Sigmoid colon (tissue), 6 donors: ENCODE measurements at regions not wholly inside any gene's neighbourhood (a gene's known extent, or its start where the extent isn't known, plus 50 kb on each side); places are given as distances from the start of the nearest gene placed in this dataset.

Source experiments
- DNase-seq: peaks from one replicate; pipeline ENCODE4 v3.0.0-alpha.2; 2019
- H3K27ac ChIP-seq, 4 donors: fragments of 200-600 bp; sonication (generic); one replicate each; pipeline ENCODE4 v1.5.1; 2016 to 2019; ENCODE audit warnings: mild to moderate bottlenecking in 1 of 4
- H3K27me3 ChIP-seq, 3 donors: fragments of 200-600 bp; sonication (generic); one replicate each; pipeline ENCODE4 v1.5.1; 2019; ENCODE audit warnings: mild to moderate bottlenecking in 1 of 3
- H3K36me3 ChIP-seq, 4 donors: fragments of 200-600 bp; sonication (generic); one replicate each; pipeline ENCODE4 v1.5.1; 2016 to 2019
- H3K4me1 ChIP-seq, 4 donors: fragments of 200-600 bp; sonication (generic); one replicate each; pipeline ENCODE4 v1.5.1; 2017 to 2019
- H3K4me3 ChIP-seq, 4 donors: fragments of 200-600 bp; sonication (generic); one replicate each; pipeline ENCODE4 v1.5.1; 2017 to 2019; ENCODE audit warnings: mild to moderate bottlenecking in 2 of 4, moderate library complexity in 1 of 4
- H3K9me3 ChIP-seq, 4 donors: fragments of 200-600 bp in 3 of 4; sonication (generic) in 3 of 4; one replicate each; pipeline versions ENCODE4 v1.5.1 to v1.6.1; 2013 to 2019
- CTCF ChIP-seq, 4 experiments: fragments of 450-650 bp in 3 of 4; fragments of 200-600 bp in 1 of 4; IDR thresholded peaks; one replicate each; pipeline ENCODE4 v1.5.1; 2016 to 2019; ENCODE audit warnings: antibody characterized with exemption in 4 of 4, mild to moderate bottlenecking in 3 of 4, moderate library complexity in 2 of 4
- EP300 ChIP-seq, 4 donors: sonication (generic); formaldehyde crosslinking; IDR thresholded peaks; one replicate each; pipeline ENCODE4 v1.6.1; 2017; ENCODE audit warnings: antibody characterized with exemption in 4 of 4
- POLR2A ChIP-seq, 2 donors: fragments of 450-650 bp; IDR thresholded peaks; one replicate each; pipeline ENCODE4 v1.6.1; 2016; ENCODE audit warnings: antibody characterized with exemption in 2 of 2, mild to moderate bottlenecking in 2 of 2, moderate library complexity in 2 of 2
- POLR2AphosphoS5 ChIP-seq, 4 donors: sonication (generic); formaldehyde crosslinking; IDR thresholded peaks; one replicate each; pipeline ENCODE4 v1.6.1; 2017; ENCODE audit warnings: antibody characterized with exemption in 4 of 4
- WGBS, 2 donors: extraction: QIAGEN DNeasy Blood & Tissue Kit; methylation state at CpG; one replicate each; pipeline ENCODE4 v1.1.7; 2013; 5-methylcytosine and 5-hydroxymethylcytosine counted together
- intact Hi-C: fragments of 100-400 bp; cut with DNase I; formaldehyde crosslinking; loops from one replicate; pipeline ENCODE4 v1.15.1; 2023
- donor health status: healthy with polysubstance abuse.
- donor health status: healthy.

GRCh38 chr20:51077686-51078060, 54.8 kb upstream of the KCNG1 start:
- H3K4me1 ChIP-seq: no peaks in the 10 kb centered on the region
- peaks cover 0 to 3% (median 0%) of the 10 kb centered on the region in 4 donors for H3K9me3 ChIP-seq
- TF ChIP-seq POLR2A (IDR thresholded peaks at IDR 0.05) (no peak), EP300 (IDR thresholded peaks at IDR 0.05) (no peak), CTCF (IDR thresholded peaks at IDR 0.05) (no peak)
- peaks cover 0 to 48% (median 0%) of the 10 kb centered on the region in 3 donors for H3K27me3 ChIP-seq
- no peak for DNase-seq
- WGBS, 2 donors: 46 to 74% methylated on average over 8 of the region's 8 CpGs
- intact Hi-C loops: no loop called here
- H3K4me3 ChIP-seq: no peak overlapping the region
- H3K36me3 ChIP-seq: no peaks in the 10 kb centered on the region
- no peak overlapping the region for H3K27ac ChIP-seq

- no peaks in the 10 kb centered on the region for H3K4me1 ChIP-seq
- no peak overlapping the region for H3K4me3 ChIP-seq
- WGBS, 2 donors: 57 to 71% methylated on average over 11 of the region's 11 CpGs
- H3K9me3 ChIP-seq: peaks cover 0 to 3% (median 0%) of the 10 kb centered on the region in 4 donors
- no peak overlapping the region for H3K27ac ChIP-seq
- intact Hi-C loops: no loop called here
- no peak for DNase-seq
- H3K36me3 ChIP-seq: no peaks in the 10 kb centered on the region
- TF ChIP-seq POLR2A (IDR thresholded peaks at IDR 0.05) (no peak), POLR2AphosphoS5 (IDR thresholded peaks at IDR 0.05) (no peak), CTCF (IDR thresholded peaks at IDR 0.05) (no peak), EP300 (IDR thresholded peaks at IDR 0.05) (no peak)
- H3K27me3 ChIP-seq: peaks cover 0 to 48% (median 0%) of the 10 kb centered on the region in 3 donors
Observed at GRCh38 chr20:51076786-51077685, 54.1 kb upstream of the KCNG1 start.

GRCh38 chr20:51074062-51074461, 51.2 kb upstream of the KCNG1 start:
- intact Hi-C loops: no loop called here
- 97 to 99% methylated on average over 1 of the region's 1 CpG for WGBS, 2 donors
- peaks cover 0 to 3% (median 0%) of the 10 kb centered on the region in 4 donors for H3K9me3 ChIP-seq
- H3K27ac ChIP-seq: no peak overlapping the region
- no peaks in the 10 kb centered on the region for H3K36me3 ChIP-seq
- TF ChIP-seq EP300 (IDR thresholded peaks at IDR 0.05) (no peak), POLR2A (IDR thresholded peaks at IDR 0.05) (no peak), CTCF (IDR thresholded peaks at IDR 0.05) (no peak)
- H3K4me1 ChIP-seq: no peaks in the 10 kb centered on the region
- no peak for DNase-seq
- H3K27me3 ChIP-seq: peaks cover 0 to 61% (median 0%) of the 10 kb centered on the region in 3 donors
- H3K4me3 ChIP-seq: no peak overlapping the region
